K562 (cell line): ENCODE measurements at regions not wholly inside any gene's neighbourhood (a gene's known extent, or its start where the extent isn't known, plus 50 kb on each side); places are given as distances from the start of the nearest gene placed in this dataset.

ENCODE experiments used
- ATAC-seq: fragments of 200-7000 bp; cut with Tn5 transposase; 3 replicates; pipeline ENCODE4 v1.9.1; 2020; ENCODE audit warnings: moderate library complexity
- BruUV-seq: library from RNA; stranded (reverse); fragments of 400-500 nt; replicated peaks from 2 replicates; lab custom pipeline; 2021; lab: Mats Ljungman, UMichigan
- CTCF ChIA-PET: fragments of 300-600 bp; formaldehyde crosslinking; extraction: SDS; loops from one replicate; lab custom pipeline; 2021; ENCODE audit warnings: low intra/inter-chr PET ratio; lab: Yijun Ruan, JAX
- POLR2A ChIA-PET: fragments of 300-600, 350-650 bp; sonication (Branson Sonifier 250); formaldehyde crosslinking; extraction: SDS; loops from one replicate; lab custom pipeline; 2021; ENCODE audit warnings: antibody characterized with exemption, inconsistent platforms; lab: Yijun Ruan, JAX
- DNase-seq, 4 experiments: peaks; one replicate each; pipeline versions ENCODE4 v3.0.0 to v3.0.0-alpha.2; 2011 to 2018; ENCODE audit warnings: low spot score in 3 of 4, mixed read lengths in 3 of 4; ENCODE audit errors: extremely low read depth in 1 of 4
- FAIRE-seq: peaks from 2 replicates; lab custom pipeline; 2011; peaks lifted over from hg19 to GRCh38; lab: Jason Lieb, UNC
- H2AFZ ChIP-seq: 2 replicates; pipeline ENCODE4 v1.6.0; 2011; ENCODE audit warnings: low read depth, low read length, control low read depth, inconsistent platforms
- H3K27ac ChIP-seq: fragments of 200-600 bp; 3 replicates; pipeline ENCODE4 v1.8.0; 2011; ENCODE audit warnings: low read depth, mild to moderate bottlenecking, control low read depth, inconsistent platforms, low read length, moderate library complexity, mixed read lengths; ENCODE audit errors: extremely low read depth
- H3K27me3 ChIP-seq, 2 experiments: fragments of 300-600 bp in 1 of 2; 2 replicates in 1 of 2; 3 replicates in 1 of 2; pipeline versions ENCODE4 v1.6.0 to v1.8.0; 2011; ENCODE audit warnings: inconsistent platforms in 2 of 2, low read length in 2 of 2, mild to moderate bottlenecking in 1 of 2, mixed read lengths in 1 of 2, moderate library complexity in 1 of 2; ENCODE audit not compliant: control insufficient read depth in 2 of 2, insufficient read depth in 2 of 2
- H3K36me3 ChIP-seq: fragments of 300-600 bp; 3 replicates; pipeline ENCODE4 v1.8.0; 2011; ENCODE audit warnings: mild to moderate bottlenecking, low read length, inconsistent platforms; ENCODE audit not compliant: control insufficient read depth, insufficient read depth
- H3K4me1 ChIP-seq, 2 experiments: fragments of 200-600 bp in 1 of 2; replicated peaks in 1 of 2; 2 replicates in 1 of 2; 3 replicates in 1 of 2; pipeline versions ENCODE4 v1.5.1 to v1.8.0; 2011; ENCODE audit warnings: inconsistent platforms in 2 of 2, low read length in 2 of 2, mild to moderate bottlenecking in 1 of 2, mixed read lengths in 1 of 2, moderate library complexity in 1 of 2; ENCODE audit not compliant: control insufficient read depth in 2 of 2, insufficient read depth in 2 of 2
- H3K4me2 ChIP-seq: 2 replicates; pipeline ENCODE4 v1.6.1; 2011; ENCODE audit warnings: low read length, control low read depth, inconsistent platforms, mixed read lengths; ENCODE audit not compliant: insufficient read depth
- H3K4me3 ChIP-seq: fragments of 200-600 bp; sonication (generic), shearing (Covaris generic); 2 replicates; pipeline ENCODE4 v1.5.1; 2016; ENCODE audit warnings: control low read depth, inconsistent platforms
- H3K79me2 ChIP-seq: fragments of 200-600 bp; 3 replicates; pipeline ENCODE4 v1.8.0; 2011; ENCODE audit warnings: low read length, inconsistent platforms; ENCODE audit not compliant: control insufficient read depth, insufficient read depth
- H3K9ac ChIP-seq, 2 experiments: 2 replicates each; pipeline versions ENCODE4 v1.6.0 to v1.6.1; 2011; ENCODE audit warnings: low read depth in 2 of 2, low read length in 2 of 2, control low read depth in 1 of 2, inconsistent platforms in 1 of 2, mild to moderate bottlenecking in 1 of 2, mixed read lengths in 1 of 2; ENCODE audit not compliant: insufficient read depth in 1 of 2
- H3K9me1 ChIP-seq: one replicate; pipeline ENCODE4 v1.6.0; 2011; ENCODE audit warnings: inconsistent platforms, mild to moderate bottlenecking, low read length, moderate library complexity; ENCODE audit not compliant: control insufficient read depth, insufficient read depth
- H3K9me3 ChIP-seq: replicated peaks from 2 replicates; pipeline ENCODE4 v1.5.1; 2011; ENCODE audit warnings: low read depth, low read length, inconsistent platforms; ENCODE audit not compliant: control insufficient read depth, insufficient read depth
- H4K20me1 ChIP-seq: replicated peaks from 2 replicates; pipeline ENCODE4 v1.6.1; 2011; ENCODE audit warnings: low read length, inconsistent platforms, mixed read lengths; ENCODE audit not compliant: control insufficient read depth, insufficient read depth
- CBFA2T3 ChIP-seq: fragments of 450-650 bp; IDR thresholded peaks from 2 replicates; pipeline ENCODE4 v1.6.1; 2017
- KLF6 ChIP-seq: fragments of 250-450 bp; sonication (Bioruptor Pico); IDR thresholded peaks from 2 replicates; pipeline ENCODE4 v1.4.0; 2020; ENCODE audit warnings: mild to moderate bottlenecking, moderate library complexity, borderline replicate concordance
- NUFIP1 ChIP-seq: fragments of 450-650 bp; IDR thresholded peaks from 2 replicates; pipeline ENCODE4 v1.6.1; 2018; ENCODE audit not compliant: partially characterized antibody
- POLR3G ChIP-seq: IDR thresholded peaks from 2 replicates; pipeline ENCODE4 v1.6.1; 2011; ENCODE audit not compliant: insufficient read length, insufficient replicate concordance; ENCODE audit errors: extremely low read depth
- SMARCC2 ChIP-seq: fragments of 450-650 bp; IDR thresholded peaks from 2 replicates; pipeline ENCODE4 v1.6.1; 2017; ENCODE audit warnings: antibody characterized with exemption, moderate library complexity, mild to moderate bottlenecking, low read depth
- SRSF7 ChIP-seq: fragments of 200-400 bp; formaldehyde crosslinking; optimal IDR thresholded peaks from 2 replicates; pipeline ENCODE3; 2017; ENCODE audit warnings: mild to moderate bottlenecking, low read depth, low read length
- ZNF24 ChIP-seq: fragments of 450-650 bp; IDR thresholded peaks from 2 replicates; pipeline ENCODE4 v1.6.1; 2016
- WGBS: fragments of 100-300 bp; shearing (Covaris generic); methylation state at CpG from one replicate; pipeline ENCODE4 v1.1.6; 2016; ENCODE audit warnings: low coverage, mixed read lengths; ENCODE audit not compliant: insufficient coverage; ENCODE audit errors: missing lambda C conversion rate; 5-methylcytosine and 5-hydroxymethylcytosine counted together
- in situ Hi-C: fragments of 300-500 bp; cut with MboI; formaldehyde crosslinking; loops from 4 replicates; pipeline ENCODE4 v1.15.0; 2018; ENCODE audit warnings: inconsistent platforms, mixed read lengths
- intact Hi-C: fragments of 100-400 bp; cut with micrococcal nuclease; formaldehyde crosslinking; loops from 2 replicates; pipeline ENCODE4 v1.14.2; 2022
- TF ChIP-seq, protein P1 (sequence below): sonication (generic); formaldehyde crosslinking; IDR thresholded peaks from 2 replicates; pipeline ENCODE4 v1.8.1; 2023; ENCODE audit warnings: mild to moderate bottlenecking, missing genetic modification reagents

DNA sequence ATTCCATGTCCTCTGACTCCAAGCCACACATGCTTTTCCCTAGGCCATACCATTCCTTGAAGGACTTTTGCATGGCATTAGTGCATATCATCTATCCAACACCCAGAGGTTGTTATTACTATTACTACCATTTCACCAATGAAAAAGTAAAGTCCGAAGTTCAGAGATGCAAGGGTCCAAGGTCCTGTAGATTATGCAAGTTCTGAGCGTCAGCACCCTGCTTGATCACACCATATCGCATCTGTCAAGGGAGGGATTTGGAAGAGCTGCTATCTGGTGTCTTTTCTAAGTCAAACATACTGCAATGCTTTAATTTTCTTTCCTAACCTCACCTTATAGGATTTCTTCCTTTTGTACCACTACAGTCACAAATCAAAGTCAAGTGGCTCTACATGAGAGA is 214.7 kb upstream of the CADM1 start:
- H3K79me2 ChIP-seq: no peaks in the 10 kb centered on the region
- H3K9ac ChIP-seq: no peak overlapping the region
- no peak for ATAC-seq
- in situ Hi-C loops: no loop called here
- TF ChIP-seq KLF6 (no peak), SRSF7 (no peak), SMARCC2 (no peak), ZNF24 (no peak), NUFIP1 (no peak), POLR3G (no peak), CBFA2T3 (no peak)
- TF ChIP-seq, protein P1, sequence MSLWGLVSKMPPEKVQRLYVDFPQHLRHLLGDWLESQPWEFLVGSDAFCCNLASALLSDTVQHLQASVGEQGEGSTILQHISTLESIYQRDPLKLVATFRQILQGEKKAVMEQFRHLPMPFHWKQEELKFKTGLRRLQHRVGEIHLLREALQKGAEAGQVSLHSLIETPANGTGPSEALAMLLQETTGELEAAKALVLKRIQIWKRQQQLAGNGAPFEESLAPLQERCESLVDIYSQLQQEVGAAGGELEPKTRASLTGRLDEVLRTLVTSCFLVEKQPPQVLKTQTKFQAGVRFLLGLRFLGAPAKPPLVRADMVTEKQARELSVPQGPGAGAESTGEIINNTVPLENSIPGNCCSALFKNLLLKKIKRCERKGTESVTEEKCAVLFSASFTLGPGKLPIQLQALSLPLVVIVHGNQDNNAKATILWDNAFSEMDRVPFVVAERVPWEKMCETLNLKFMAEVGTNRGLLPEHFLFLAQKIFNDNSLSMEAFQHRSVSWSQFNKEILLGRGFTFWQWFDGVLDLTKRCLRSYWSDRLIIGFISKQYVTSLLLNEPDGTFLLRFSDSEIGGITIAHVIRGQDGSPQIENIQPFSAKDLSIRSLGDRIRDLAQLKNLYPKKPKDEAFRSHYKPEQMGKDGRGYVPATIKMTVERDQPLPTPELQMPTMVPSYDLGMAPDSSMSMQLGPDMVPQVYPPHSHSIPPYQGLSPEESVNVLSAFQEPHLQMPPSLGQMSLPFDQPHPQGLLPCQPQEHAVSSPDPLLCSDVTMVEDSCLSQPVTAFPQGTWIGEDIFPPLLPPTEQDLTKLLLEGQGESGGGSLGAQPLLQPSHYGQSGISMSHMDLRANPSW (CRISPR knock-in tag): no peak
- TF ChIP-seq, all 486 proteins: peak for 0
- Histone ChIP-seq H3K4me3 (no peak overlapping the region), H3K27ac (no peak overlapping the region), H3K36me3 (no peaks in the 10 kb centered on the region), H4K20me1 (no peaks in the 10 kb centered on the region), H3K9me3 (no peaks in the 10 kb centered on the region), H3K27me3 (peaks cover 0 to 15% of the 10 kb centered on the region in 2 experiments; a peak in 2 of 5 replicates), H3K9me1 (no peaks in the 10 kb centered on the region), H3K4me2 (no peak overlapping the region), H3K4me1 (no peaks in the 10 kb centered on the region), H2AFZ (no peak overlapping the region)
- FAIRE-seq (no peak), DNase-seq (no peak)
- ChIA-PET POLR2A (no interaction called here), CTCF (no interaction called here)
- intact Hi-C loops: no loop called here
- whole genome bisulfite sequencing: 0% methylated on average over 3 of the region's 3 CpGs
- BruUV-seq: no TSS peak
